Fibroblast of the aortic adventitia (primary cell): ENCODE measurements at regions not wholly inside any gene's neighbourhood (a gene's known extent, or its start where the extent isn't known, plus 50 kb on each side); places are given as distances from the start of the nearest gene placed in this dataset.

ENCODE experiments used
- DNase-seq: peaks from one replicate; pipeline ENCODE4 v3.0.0-alpha.2; 2010; ENCODE audit warnings: low read depth
- H3K4me3 ChIP-seq: 2 replicates; pipeline ENCODE4 v1.5.1; 2011; ENCODE audit warnings: low read depth, mild to moderate bottlenecking, control low read depth, low read length, moderate library complexity
- small RNA-seq: library from RNA; depleted of rRNA; stranded (forward); fragments of <200 nt; gene quantifications from one replicate; pipeline ENCODE3, GENCODE V24; 2012
- TF ChIP-seq, protein P1 (sequence below): IDR thresholded peaks from 2 replicates; pipeline ENCODE4 v1.5.1; 2011; ENCODE audit warnings: mild to moderate bottlenecking, low read length, control low read depth, inconsistent platforms; ENCODE audit not compliant: insufficient read depth

GRCh38 chr4:146577111-146577510 lies 55.4 kb upstream of the SLC10A7 start:
- TF ChIP-seq, protein P1, sequence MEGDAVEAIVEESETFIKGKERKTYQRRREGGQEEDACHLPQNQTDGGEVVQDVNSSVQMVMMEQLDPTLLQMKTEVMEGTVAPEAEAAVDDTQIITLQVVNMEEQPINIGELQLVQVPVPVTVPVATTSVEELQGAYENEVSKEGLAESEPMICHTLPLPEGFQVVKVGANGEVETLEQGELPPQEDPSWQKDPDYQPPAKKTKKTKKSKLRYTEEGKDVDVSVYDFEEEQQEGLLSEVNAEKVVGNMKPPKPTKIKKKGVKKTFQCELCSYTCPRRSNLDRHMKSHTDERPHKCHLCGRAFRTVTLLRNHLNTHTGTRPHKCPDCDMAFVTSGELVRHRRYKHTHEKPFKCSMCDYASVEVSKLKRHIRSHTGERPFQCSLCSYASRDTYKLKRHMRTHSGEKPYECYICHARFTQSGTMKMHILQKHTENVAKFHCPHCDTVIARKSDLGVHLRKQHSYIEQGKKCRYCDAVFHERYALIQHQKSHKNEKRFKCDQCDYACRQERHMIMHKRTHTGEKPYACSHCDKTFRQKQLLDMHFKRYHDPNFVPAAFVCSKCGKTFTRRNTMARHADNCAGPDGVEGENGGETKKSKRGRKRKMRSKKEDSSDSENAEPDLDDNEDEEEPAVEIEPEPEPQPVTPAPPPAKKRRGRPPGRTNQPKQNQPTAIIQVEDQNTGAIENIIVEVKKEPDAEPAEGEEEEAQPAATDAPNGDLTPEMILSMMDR: no peak
- H3K4me3 ChIP-seq: no peak overlapping the region
- peak; percentile 48 for DNase-seq

- H3K4me3 ChIP-seq: no peak overlapping the region
- TF ChIP-seq, protein P1: no peak
- peak; percentile 2 for DNase-seq
These were observed 55.8 kb upstream of the POU4F2 start for GRCh38 chr4:146582864-146583263.

DNA sequence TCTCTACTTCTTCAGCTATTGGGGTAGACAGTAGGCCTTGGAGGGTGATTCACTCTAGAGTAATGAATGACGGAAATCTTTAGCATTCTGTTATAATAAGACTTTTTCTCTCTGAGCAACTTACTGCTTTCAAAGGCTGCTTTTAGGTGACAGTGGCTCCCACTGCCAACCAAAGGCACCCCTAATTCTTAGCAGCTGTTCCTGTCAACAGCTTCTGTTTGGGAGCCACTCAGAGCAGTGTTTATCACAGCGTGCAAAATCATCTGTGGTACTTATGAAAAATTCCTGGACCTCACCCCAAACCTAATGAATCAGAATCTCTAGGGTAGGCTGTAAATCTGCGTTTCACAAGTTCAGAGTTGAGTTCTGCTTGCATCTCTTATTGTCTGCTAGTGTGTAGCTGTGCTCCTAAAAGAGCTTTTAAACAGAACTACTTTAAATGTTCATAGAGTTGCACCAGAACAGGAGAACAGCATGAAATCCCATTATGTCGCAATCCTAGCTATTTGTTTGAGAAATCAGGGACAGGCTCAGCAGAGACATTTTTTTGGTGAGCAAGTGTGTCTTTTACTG lies 52.8 kb upstream of the POU4F2 start:
- DNase-seq: peak; percentile 74
- no peak overlapping the region for H3K4me3 ChIP-seq
- TF ChIP-seq, protein P1: no peak

Small RNA genes lying in the stretch of these regions (small RNA-seq; reads per million reads assigned to genes)
- 1.3 reads per million, percentile 47 among the genes with 10 or more reads in this experiment for gene RNU1-44P
